Muscle layer of colon (tissue), 2 donors: ENCODE measurements at regions not wholly inside any gene's neighbourhood (a gene's known extent, or its start where the extent isn't known, plus 50 kb on each side); places are given as distances from the start of the nearest gene placed in this dataset.

ENCODE experiments used
- H3K27ac ChIP-seq: one replicate; pipeline ENCODE4 v1.7.0; 2013; ENCODE audit warnings: low read depth, mild to moderate bottlenecking, low read length, moderate library complexity
- H3K27me3 ChIP-seq, 2 donors: one replicate each; pipeline ENCODE4 v1.7.0; 2013; ENCODE audit warnings: low read length in 2 of 2, mild to moderate bottlenecking in 2 of 2; ENCODE audit not compliant: insufficient read depth in 2 of 2, control insufficient read depth in 1 of 2
- H3K36me3 ChIP-seq: one replicate; pipeline ENCODE4 v1.7.0; 2013; ENCODE audit warnings: mild to moderate bottlenecking, low read length; ENCODE audit not compliant: insufficient read depth
- H3K4me1 ChIP-seq: one replicate; pipeline ENCODE4 v1.7.0; 2013; ENCODE audit warnings: mild to moderate bottlenecking, low read length; ENCODE audit not compliant: insufficient read depth
- H3K4me3 ChIP-seq, 2 donors: one replicate each; pipeline ENCODE4 v1.7.0; 2013; ENCODE audit warnings: low read length in 2 of 2, low read depth in 1 of 2, mild to moderate bottlenecking in 1 of 2, moderate library complexity in 1 of 2
- H3K9ac ChIP-seq: one replicate; pipeline ENCODE4 v1.7.0; 2013; ENCODE audit warnings: low read length
- H3K9me3 ChIP-seq: one replicate; pipeline ENCODE4 v1.7.0; 2013; ENCODE audit warnings: mild to moderate bottlenecking, low read length
- donor health status: abdominal sarcoma.
- donor health status: Adenocarcinoma of cecum.

GRCh38 chr2:14684516-14684915 is 52.0 kb downstream of the LRATD1 start:
- H3K36me3 ChIP-seq: no peaks in the 10 kb centered on the region
- no peak overlapping the region for H3K27ac ChIP-seq
- H3K27me3 ChIP-seq: no peaks in the 10 kb centered on the region

GRCh38 chr2:14690926-14691325 is 58.4 kb downstream of the LRATD1 start:
- Histone ChIP-seq H3K9me3 (no peaks in the 10 kb centered on the region), H3K36me3 (no peaks in the 10 kb centered on the region), H3K9ac (no peak overlapping the region), H3K4me1 (no peaks in the 10 kb centered on the region), H3K4me3 (no peak overlapping the region), H3K27me3 (no peaks in the 10 kb centered on the region), H3K27ac (no peak overlapping the region)

More at GRCh38 chr2:14684516-14684915, 52.0 kb downstream of the LRATD1 start:
- Histone ChIP-seq H3K9ac (no peak overlapping the region), H3K4me3 (no peak overlapping the region), H3K9me3 (no peaks in the 10 kb centered on the region), H3K4me1 (no peaks in the 10 kb centered on the region)

- H3K27ac ChIP-seq: no peak overlapping the region
- no peaks in the 10 kb centered on the region for H3K36me3 ChIP-seq
- H3K27me3 ChIP-seq: no peaks in the 10 kb centered on the region
- no peak overlapping the region for H3K9ac ChIP-seq
- no peaks in the 10 kb centered on the region for H3K9me3 ChIP-seq
- H3K4me3 ChIP-seq: no peak overlapping the region
- no peaks in the 10 kb centered on the region for H3K4me1 ChIP-seq
These were observed 61.4 kb downstream of the LRATD1 start for GRCh38 chr2:14693874-14694273.

- Histone ChIP-seq H3K9ac (no peak overlapping the region), H3K4me1 (no peaks in the 10 kb centered on the region), H3K4me3 (no peak overlapping the region), H3K36me3 (no peaks in the 10 kb centered on the region), H3K27ac (no peak overlapping the region), H3K27me3 (no peaks in the 10 kb centered on the region), H3K9me3 (no peaks in the 10 kb centered on the region)
These were observed 68.2 kb downstream of the LRATD1 start for GRCh38 chr2:14700753-14701152.

GRCh38 chr2:14702258-14702657 is 69.7 kb downstream of the LRATD1 start:
- Histone ChIP-seq H3K4me1 (no peaks in the 10 kb centered on the region), H3K36me3 (no peaks in the 10 kb centered on the region), H3K4me3 (no peak overlapping the region), H3K27me3 (no peaks in the 10 kb centered on the region), H3K27ac (no peak overlapping the region), H3K9ac (no peak overlapping the region), H3K9me3 (no peaks in the 10 kb centered on the region)

- H3K9ac ChIP-seq: no peak overlapping the region
- H3K4me1 ChIP-seq: no peaks in the 10 kb centered on the region
- H3K9me3 ChIP-seq: no peaks in the 10 kb centered on the region
- H3K36me3 ChIP-seq: no peaks in the 10 kb centered on the region
- no peaks in the 10 kb centered on the region for H3K27me3 ChIP-seq
- no peak overlapping the region for H3K4me3 ChIP-seq
- no peak overlapping the region for H3K27ac ChIP-seq
These were observed 73.7 kb downstream of the LRATD1 start for GRCh38 chr2:14706201-14706600.

- Histone ChIP-seq H3K36me3 (no peaks in the 10 kb centered on the region), H3K9me3 (no peaks in the 10 kb centered on the region), H3K27ac (no peak overlapping the region), H3K4me1 (no peaks in the 10 kb centered on the region), H3K27me3 (no peaks in the 10 kb centered on the region), H3K4me3 (no peak overlapping the region), H3K9ac (no peak overlapping the region)
These were observed 79.6 kb downstream of the LRATD1 start for GRCh38 chr2:14712111-14712510.

- no peaks in the 10 kb centered on the region for H3K36me3 ChIP-seq
- H3K27ac ChIP-seq: no peak overlapping the region
- no peak overlapping the region for H3K9ac ChIP-seq
- no peak overlapping the region for H3K4me3 ChIP-seq
- no peaks in the 10 kb centered on the region for H3K4me1 ChIP-seq
- no peaks in the 10 kb centered on the region for H3K27me3 ChIP-seq
- H3K9me3 ChIP-seq: no peaks in the 10 kb centered on the region
These were observed 80.7 kb downstream of the LRATD1 start for GRCh38 chr2:14713248-14713647.

GRCh38 chr2:14715600-14715999 is 83.1 kb downstream of the LRATD1 start:
- Histone ChIP-seq H3K36me3 (no peaks in the 10 kb centered on the region), H3K27ac (no peak overlapping the region), H3K4me3 (no peak overlapping the region), H3K9me3 (no peaks in the 10 kb centered on the region), H3K9ac (no peak overlapping the region), H3K4me1 (no peaks in the 10 kb centered on the region), H3K27me3 (no peaks in the 10 kb centered on the region)

GRCh38 chr2:14716319-14716718 is 83.8 kb downstream of the LRATD1 start:
- Histone ChIP-seq H3K4me3 (no peak overlapping the region), H3K27ac (no peak overlapping the region), H3K4me1 (no peaks in the 10 kb centered on the region), H3K9me3 (no peaks in the 10 kb centered on the region), H3K36me3 (no peaks in the 10 kb centered on the region), H3K9ac (no peak overlapping the region), H3K27me3 (no peaks in the 10 kb centered on the region)

- Histone ChIP-seq H3K4me3 (no peak overlapping the region), H3K4me1 (no peaks in the 10 kb centered on the region), H3K9ac (no peak overlapping the region)
These were observed 84.6 kb downstream of the LRATD1 start for GRCh38 chr2:14717131-14717530.

GRCh38 chr2:14720319-14720718 is 87.8 kb downstream of the LRATD1 start:
- H3K27me3 ChIP-seq: no peaks in the 10 kb centered on the region
- H3K27ac ChIP-seq: no peak overlapping the region
- no peak overlapping the region for H3K4me3 ChIP-seq
- no peaks in the 10 kb centered on the region for H3K36me3 ChIP-seq
- H3K9me3 ChIP-seq: no peaks in the 10 kb centered on the region
- H3K9ac ChIP-seq: no peak overlapping the region
- H3K4me1 ChIP-seq: no peaks in the 10 kb centered on the region

More at GRCh38 chr2:14717131-14717530, 84.6 kb downstream of the LRATD1 start:
- no peaks in the 10 kb centered on the region for H3K27me3 ChIP-seq
- no peaks in the 10 kb centered on the region for H3K36me3 ChIP-seq
- no peaks in the 10 kb centered on the region for H3K9me3 ChIP-seq
- no peak overlapping the region for H3K27ac ChIP-seq
